ENCODE measurements at regions not wholly inside any gene's neighbourhood (a gene's known extent, or its start where the extent isn't known, plus 50 kb on each side); places are given as distances from the start of the nearest gene placed in this dataset.

DNA sequence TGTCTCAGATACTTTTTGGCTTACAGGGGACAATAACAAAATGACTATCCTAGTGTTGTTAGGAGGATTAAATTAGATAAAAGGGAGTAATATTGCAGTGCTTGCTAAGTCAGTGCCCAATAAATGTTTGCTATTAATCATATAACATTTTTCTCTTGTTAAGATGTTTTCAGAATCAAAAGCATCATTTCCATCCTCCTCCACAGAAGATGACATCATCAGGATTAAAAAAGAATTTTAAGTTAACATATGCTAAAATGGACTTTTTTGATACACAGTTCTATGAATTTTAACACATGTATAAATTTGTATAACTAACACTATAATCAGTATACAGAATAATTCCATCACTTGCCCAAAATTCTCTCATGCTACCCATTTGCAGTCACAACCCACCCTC, 492.6 kb downstream of the GRIN2A start:
- Histone ChIP-seq H3K9ac (ENCODE audit: insufficient read depth in 1 of 2, low read depth in 2 of 2, low read length in 2 of 2) (no peak overlapping the region), H3K9me1 (ENCODE audit: control insufficient read depth, insufficient read depth, low read length) (no peaks in the 10 kb centered on the region), H3K36me3 (ENCODE audit: control insufficient read depth, insufficient read depth, low read length) (no peaks in the 10 kb centered on the region), H3K4me2 (ENCODE audit: insufficient read depth, low read length) (no peak overlapping the region), H3K4me3 (no peak overlapping the region), H3K27ac (ENCODE audit: extremely low read depth, low read depth, low read length) (no peak overlapping the region), H4K20me1 (replicated peaks; ENCODE audit: control insufficient read depth, insufficient read depth, low read length) (no peaks in the 10 kb centered on the region), H3K4me1 (replicated peaks in 1 of 2; ENCODE audit: control insufficient read depth in 2 of 2, insufficient read depth in 2 of 2, low read length in 2 of 2) (no peaks in the 10 kb centered on the region), H3K27me3 (ENCODE audit: control insufficient read depth in 2 of 2, insufficient read depth in 2 of 2, low read length in 2 of 2) (no peaks in the 10 kb centered on the region; a peak in 1 of 5 replicates), H2AFZ (ENCODE audit: low read depth, low read length) (no peak overlapping the region), H3K79me2 (ENCODE audit: control insufficient read depth, insufficient read depth, low read length) (no peaks in the 10 kb centered on the region), H3K9me3 (replicated peaks; ENCODE audit: control insufficient read depth, insufficient read depth, low read depth, low read length) (no peaks in the 10 kb centered on the region)
- in situ Hi-C loops (cut with MboI) (no loop called here), intact Hi-C loops (cut with micrococcal nuclease) (no loop called here)
- no peak for ATAC-seq
- ChIA-PET CTCF (ENCODE audit: low intra/inter-chr PET ratio) (no interaction called here), POLR2A (interaction anchor here (1.0 kb wide), 1 partner anchor 26 kb away, joined by 3 read pairs; no protein-coding TSS in a partner anchor)
- TF ChIP-seq POLR2AphosphoS2 (IDR thresholded peaks at IDR 0.05; ENCODE audit: low read length) (no peak), ATF3 (IDR thresholded peaks at IDR 0.05) (peak; percentile 30; the same call in 1 of the 2 replicates), ATF3 (CRISPR knock-in tag; conservative IDR thresholded peaks at IDR 0.05) (no peak)
- BruUV-seq (replicated peaks): no TSS peak
- FAIRE-seq: no peak
- no peak for DNase-seq (ENCODE audit: extremely low read depth in 1 of 4, low spot score in 3 of 4)

DNA sequence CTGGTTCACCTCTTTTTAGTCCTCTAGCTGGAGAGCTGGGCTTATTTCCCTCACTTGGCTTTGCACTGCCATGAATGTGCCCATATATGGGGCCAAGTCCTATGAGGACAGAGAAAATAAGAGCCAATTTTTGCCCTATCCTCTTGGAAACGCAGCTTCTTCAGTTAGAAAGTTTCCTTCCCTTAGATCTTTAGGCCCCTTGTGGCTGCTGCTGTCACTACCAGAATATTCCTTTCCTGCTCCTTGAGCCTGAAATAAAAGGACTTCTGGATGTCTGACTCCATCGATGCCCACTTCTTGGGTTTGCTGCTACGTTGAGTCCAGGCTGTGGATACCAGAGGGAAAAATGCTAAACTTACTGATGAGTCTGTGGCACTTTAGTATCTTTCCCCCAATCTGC, 487.1 kb downstream of the GRIN2A start:
- Histone ChIP-seq H3K9me1 (ENCODE audit: control insufficient read depth, insufficient read depth, low read length) (no peaks in the 10 kb centered on the region), H3K4me3 (no peak overlapping the region), H3K27me3 (ENCODE audit: control insufficient read depth in 2 of 2, insufficient read depth in 2 of 2, low read length in 2 of 2) (no peaks in the 10 kb centered on the region; a peak in 1 of 5 replicates), H3K4me2 (ENCODE audit: insufficient read depth, low read length) (no peak overlapping the region), H4K20me1 (replicated peaks; ENCODE audit: control insufficient read depth, insufficient read depth, low read length) (no peaks in the 10 kb centered on the region), H3K36me3 (ENCODE audit: control insufficient read depth, insufficient read depth, low read length) (no peaks in the 10 kb centered on the region), H3K27ac (ENCODE audit: extremely low read depth, low read depth, low read length) (no peak overlapping the region), H2AFZ (ENCODE audit: low read depth, low read length) (no peak overlapping the region), H3K4me1 (replicated peaks in 1 of 2; ENCODE audit: control insufficient read depth in 2 of 2, insufficient read depth in 2 of 2, low read length in 2 of 2) (no peaks in the 10 kb centered on the region), H3K9me3 (replicated peaks; ENCODE audit: control insufficient read depth, insufficient read depth, low read depth, low read length) (no peaks in the 10 kb centered on the region), H3K79me2 (ENCODE audit: control insufficient read depth, insufficient read depth, low read length) (no peaks in the 10 kb centered on the region), H3K9ac (ENCODE audit: insufficient read depth in 1 of 2, low read depth in 2 of 2, low read length in 2 of 2) (no peak overlapping the region)
- in situ Hi-C loops (cut with MboI) (no loop called here), intact Hi-C loops (cut with micrococcal nuclease) (no loop called here)
- POLR2A ChIA-PET: no interaction called here
- DNase-seq (ENCODE audit: extremely low read depth in 1 of 4, low spot score in 3 of 4): no peak
- no peak for ATAC-seq
- FAIRE-seq: no peak
- CTCF ChIA-PET (ENCODE audit: low intra/inter-chr PET ratio): no interaction called here
- 0% methylated on average over 3 of the region's 3 CpGs for WGBS (ENCODE audit: insufficient coverage, low coverage, missing lambda C conversion rate)
- no TSS peak for BruUV-seq (replicated peaks)
- no peak for TF ChIP-seq PTBP1 (IDR thresholded peaks at IDR 0.05; ENCODE audit: low read depth, low read length)
- TF ChIP-seq ADNP (tag; IDR thresholded peaks at IDR 0.05): no peak
- no peak for TF ChIP-seq ZNF707 (CRISPR knock-in tag; conservative IDR thresholded peaks at IDR 0.05)
- TF ChIP-seq PML (IDR thresholded peaks at IDR 0.05; ENCODE audit: low read length): no peak
- no peak for TF ChIP-seq SMC3 (conservative IDR thresholded peaks at IDR 0.05; ENCODE audit: insufficient read depth, low read depth, low read length)
- TF ChIP-seq, protein P1, sequence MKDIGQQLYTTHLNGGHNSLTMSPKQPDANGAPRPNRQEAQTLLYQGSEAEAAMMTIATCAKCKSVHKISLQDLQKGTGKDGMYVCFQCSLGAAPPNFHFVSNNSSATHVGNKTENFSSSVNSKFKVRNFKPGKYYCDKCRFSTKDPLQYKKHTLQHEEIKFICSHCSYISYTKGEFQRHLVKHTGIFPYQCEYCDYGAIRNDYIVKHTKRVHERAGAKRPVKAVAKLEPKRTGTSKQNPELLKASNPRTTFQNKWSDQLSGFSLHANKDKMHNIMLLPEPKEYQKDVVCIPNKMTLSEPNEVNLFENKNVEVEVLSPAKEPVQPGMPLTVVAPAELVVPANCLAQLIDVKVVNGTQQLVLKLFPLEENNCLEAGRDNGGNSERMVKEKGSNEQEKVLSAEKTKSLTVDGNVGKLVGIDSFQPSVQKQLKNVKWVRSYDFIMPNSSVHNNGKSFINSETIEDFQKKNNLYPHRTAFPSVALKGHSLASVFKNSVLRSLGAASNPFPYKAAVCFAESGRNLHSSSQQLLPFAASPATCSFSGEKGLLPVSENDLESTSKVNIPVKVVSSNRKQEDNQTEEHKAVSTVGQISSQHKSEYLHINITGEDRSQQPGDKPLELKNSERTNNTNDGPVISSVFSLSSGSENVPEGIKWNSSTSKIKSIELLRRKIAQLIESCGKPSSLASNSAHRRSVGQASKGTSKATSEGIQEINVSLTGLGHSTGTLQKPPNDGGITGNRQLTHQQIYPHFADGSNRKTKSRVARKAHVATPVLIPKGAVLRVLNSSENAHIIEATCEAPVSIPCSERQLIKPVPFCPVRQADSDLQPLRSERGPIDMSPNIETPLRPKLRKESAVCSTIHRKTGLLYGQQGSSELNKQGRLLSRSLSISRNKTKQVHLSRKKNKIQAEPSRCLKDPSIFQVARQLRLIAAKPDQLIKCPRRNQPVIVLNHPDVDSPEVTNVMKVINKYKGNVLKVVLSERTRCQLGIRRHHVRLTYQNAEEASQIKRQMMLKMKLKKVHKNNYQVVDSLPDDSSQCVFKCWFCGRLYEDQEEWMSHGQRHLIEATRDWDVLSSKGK (CRISPR knock-in tag; IDR thresholded peaks at IDR 0.05): no peak
- TF ChIP-seq, protein P2, sequence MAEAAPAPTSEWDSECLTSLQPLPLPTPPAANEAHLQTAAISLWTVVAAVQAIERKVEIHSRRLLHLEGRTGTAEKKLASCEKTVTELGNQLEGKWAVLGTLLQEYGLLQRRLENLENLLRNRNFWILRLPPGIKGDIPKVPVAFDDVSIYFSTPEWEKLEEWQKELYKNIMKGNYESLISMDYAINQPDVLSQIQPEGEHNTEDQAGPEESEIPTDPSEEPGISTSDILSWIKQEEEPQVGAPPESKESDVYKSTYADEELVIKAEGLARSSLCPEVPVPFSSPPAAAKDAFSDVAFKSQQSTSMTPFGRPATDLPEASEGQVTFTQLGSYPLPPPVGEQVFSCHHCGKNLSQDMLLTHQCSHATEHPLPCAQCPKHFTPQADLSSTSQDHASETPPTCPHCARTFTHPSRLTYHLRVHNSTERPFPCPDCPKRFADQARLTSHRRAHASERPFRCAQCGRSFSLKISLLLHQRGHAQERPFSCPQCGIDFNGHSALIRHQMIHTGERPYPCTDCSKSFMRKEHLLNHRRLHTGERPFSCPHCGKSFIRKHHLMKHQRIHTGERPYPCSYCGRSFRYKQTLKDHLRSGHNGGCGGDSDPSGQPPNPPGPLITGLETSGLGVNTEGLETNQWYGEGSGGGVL (CRISPR knock-in tag; IDR thresholded peaks at IDR 0.05): no peak
- no peak for TF ChIP-seq SRF (CRISPR knock-in tag; IDR thresholded peaks at IDR 0.05)
- no peak for TF ChIP-seq EHMT2 (IDR thresholded peaks at IDR 0.05)
